GM12878 (cell line): ENCODE measurements at regions not wholly inside any gene's neighbourhood (a gene's known extent, or its start where the extent isn't known, plus 50 kb on each side); places are given as distances from the start of the nearest gene placed in this dataset.

ENCODE experiments used
- ATAC-seq: fragments of 200-7000 bp; cut with Tn5 transposase; 3 replicates; pipeline ENCODE4 v1.9.1; 2020; ENCODE audit warnings: mild to moderate bottlenecking, moderate library complexity
- BruUV-seq: library from RNA; stranded (reverse); fragments of 400-500 nt; replicated peaks from 2 replicates; lab custom pipeline; 2021; lab: Mats Ljungman, UMichigan
- CTCF ChIA-PET: fragments of 300-600 bp; sonication (Branson Sonifier 250); formaldehyde crosslinking; extraction: SDS; loops from one replicate; lab custom pipeline; 2021; ENCODE audit warnings: inconsistent platforms; lab: Yijun Ruan, JAX
- POLR2A ChIA-PET: fragments of 350-600 bp; formaldehyde crosslinking; extraction: SDS; loops from one replicate; lab custom pipeline; 2021; ENCODE audit warnings: inconsistent platforms; lab: Charles Lee
- RAD21 ChIA-PET: fragments of 300-600 bp; sonication (Branson Sonifier 250); formaldehyde crosslinking; loops from one replicate; lab custom pipeline; 2023; ENCODE audit warnings: antibody characterized with exemption; ENCODE audit not compliant: unreplicated experiment; lab: Charles Lee
- SMC1A ChIA-PET: fragments of 300-600 bp; sonication (Branson Sonifier 250); formaldehyde crosslinking; loops from one replicate; lab custom pipeline; 2023; ENCODE audit not compliant: unreplicated experiment, uncharacterized antibody; lab: Charles Lee
- DNase-seq: peaks from one replicate; pipeline ENCODE4 v3.0.0-alpha.2; 2011; ENCODE audit warnings: low read depth, low spot score
- FAIRE-seq: peaks from 3 replicates; lab custom pipeline; 2011; peaks lifted over from hg19 to GRCh38; lab: Jason Lieb, UNC
- H2AFZ ChIP-seq: 2 replicates; pipeline ENCODE4 v1.6.0; 2011; ENCODE audit warnings: low read depth, low read length, control low read depth; ENCODE audit not compliant: control insufficient read depth
- H3K27ac ChIP-seq: 2 replicates; pipeline ENCODE4 v1.5.1; 2011; ENCODE audit warnings: control low read depth; ENCODE audit not compliant: control insufficient read depth, insufficient read depth
- H3K27me3 ChIP-seq, 2 experiments: replicated peaks in 1 of 2; 2 replicates each; pipeline versions ENCODE4 v1.6.0 to v1.6.1; 2011; ENCODE audit warnings: low read length in 1 of 2; ENCODE audit not compliant: control insufficient read depth in 2 of 2, insufficient read depth in 2 of 2
- H3K36me3 ChIP-seq, 2 experiments: 2 replicates each; pipeline ENCODE4 v1.5.1; 2011; ENCODE audit warnings: low read length in 1 of 2; ENCODE audit not compliant: control insufficient read depth in 2 of 2, insufficient read depth in 2 of 2
- H3K4me1 ChIP-seq: 2 replicates; pipeline ENCODE4 v1.6.1; 2011; ENCODE audit warnings: mild to moderate bottlenecking, low read length, moderate library complexity, mixed read lengths; ENCODE audit not compliant: control insufficient read depth, insufficient read depth
- H3K4me2 ChIP-seq: 2 replicates; pipeline ENCODE4 v1.6.0; 2011; ENCODE audit warnings: control low read depth; ENCODE audit not compliant: control insufficient read depth, insufficient read depth
- H3K4me3 ChIP-seq: fragments of 200-600 bp; sonication (generic); 2 replicates; pipeline ENCODE4 v1.5.1; 2016
- H3K79me2 ChIP-seq: 2 replicates; pipeline ENCODE4 v1.6.0; 2011; ENCODE audit warnings: low read length; ENCODE audit not compliant: control insufficient read depth, insufficient read depth
- H3K9ac ChIP-seq: 2 replicates; pipeline ENCODE4 v1.8.0; 2011; ENCODE audit warnings: low read length, control low read depth, mixed read lengths; ENCODE audit not compliant: control insufficient read depth, insufficient read depth
- H3K9me3 ChIP-seq: replicated peaks from 3 replicates; pipeline ENCODE4 v1.5.1; 2011; ENCODE audit warnings: mild to moderate bottlenecking, low read length; ENCODE audit not compliant: control insufficient read depth, insufficient read depth
- H4K20me1 ChIP-seq: 2 replicates; pipeline ENCODE4 v1.6.0; 2011; ENCODE audit not compliant: control insufficient read depth, insufficient read depth
- CTCF ChIP-seq, 3 experiments: IDR thresholded peaks in 2 of 3; conservative IDR thresholded peaks in 1 of 3; 2 replicates each; pipeline ENCODE4 v1.5.1; 2011; ENCODE audit warnings: low read depth in 3 of 3, low read length in 3 of 3, mild to moderate bottlenecking in 3 of 3, control low read depth in 2 of 3, moderate library complexity in 2 of 3, inconsistent platforms in 1 of 3, mixed read lengths in 1 of 3; ENCODE audit not compliant: control insufficient read depth in 2 of 3, insufficient read depth in 1 of 3; ENCODE audit errors: extremely low read depth in 1 of 3
- ESRRA ChIP-seq: IDR thresholded peaks from 2 replicates; pipeline ENCODE4 v1.6.1; 2012; ENCODE audit warnings: mild to moderate bottlenecking, low read length, improper control_type of control experiment
- KLF5 ChIP-seq: fragments of 450-650 bp; IDR thresholded peaks from 2 replicates; pipeline ENCODE4 v1.6.1; 2014; ENCODE audit warnings: mild to moderate bottlenecking; ENCODE audit not compliant: partially characterized antibody
- MYB ChIP-seq: fragments of 150-350 bp; IDR thresholded peaks from 2 replicates; pipeline ENCODE4 v1.6.1; 2014; ENCODE audit warnings: mild to moderate bottlenecking, low read depth, low read length, borderline replicate concordance
- SREBF2 ChIP-seq: IDR thresholded peaks from 2 replicates; pipeline ENCODE4 v1.6.1; 2012; ENCODE audit warnings: mild to moderate bottlenecking, low read length
- WGBS: methylation state at CpG from one replicate; pipeline ENCODE4 v1.1.6; 2016; ENCODE audit warnings: low lambda C conversion rate; ENCODE audit not compliant: insufficient replicate concordance, insufficient coverage; ENCODE audit errors: missing lambda C conversion rate; 5-methylcytosine and 5-hydroxymethylcytosine counted together
- in situ Hi-C: fragments of 300-500 bp; cut with MboI; formaldehyde crosslinking; loops from 9 replicates; pipeline ENCODE4 v1.14.3; 2018; ENCODE audit warnings: mixed read lengths
- intact Hi-C: fragments of 100-400 bp; cut with micrococcal nuclease; formaldehyde crosslinking; loops from one replicate; pipeline ENCODE4 v1.14.2; 2022; ENCODE audit not compliant: unreplicated experiment
- TF ChIP-seq, protein P1 (sequence below): IDR thresholded peaks from 2 replicates; pipeline ENCODE4 v1.6.1; 2012; ENCODE audit warnings: improper control_type of control experiment, low read depth, low read length; ENCODE audit not compliant: insufficient replicate concordance

DNA sequence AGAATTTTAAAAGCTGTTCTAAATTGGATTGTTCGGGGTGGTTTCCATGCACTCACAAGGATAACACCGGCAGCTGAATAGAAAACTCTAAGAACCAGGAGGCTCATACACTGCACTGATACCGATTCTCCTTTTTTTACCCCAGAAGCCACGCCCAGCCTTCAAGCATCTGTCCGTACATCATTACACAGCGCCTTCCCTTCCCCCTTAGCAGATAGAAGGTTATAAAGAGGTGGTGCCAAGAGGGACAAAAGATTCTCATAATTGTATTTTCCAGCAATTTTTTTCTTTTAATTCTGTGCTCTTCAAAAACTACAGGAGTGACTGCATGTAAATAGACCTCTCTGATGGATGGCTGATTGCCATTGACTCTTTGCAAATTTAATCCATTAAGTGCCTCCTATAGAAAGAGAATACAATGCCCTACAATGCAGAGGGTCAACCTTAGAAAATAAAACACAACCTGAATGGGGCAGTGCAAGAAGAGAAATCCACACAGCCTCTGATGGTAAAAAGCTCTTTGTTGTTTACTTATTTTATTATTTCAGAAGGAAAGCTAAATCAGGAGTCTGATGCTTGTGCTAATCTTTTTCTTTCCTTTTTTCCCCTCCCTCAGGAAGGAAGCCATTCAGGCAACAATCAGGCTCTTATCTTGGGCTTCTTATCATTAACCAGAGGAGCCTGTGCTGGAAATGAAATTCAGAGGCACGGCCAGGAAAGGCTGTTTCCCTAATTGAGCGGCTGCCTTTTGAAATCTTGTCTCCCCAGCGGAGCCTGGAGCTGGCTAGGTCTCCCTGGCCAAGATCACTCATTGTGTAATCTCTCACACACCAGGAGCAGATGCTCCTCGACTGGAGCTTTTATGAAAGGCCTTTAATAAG is 198.9 kb upstream of the NABP1 start:
- H2AFZ ChIP-seq, result no peak overlapping the region
- DNase-seq (no peak), ATAC-seq (no peak), FAIRE-seq (no peak)
- H3K4me1 ChIP-seq, result no peaks in the 10 kb centered on the region
- WGBS, result 37% methylated on average over 10 of the region's 10 CpGs
- H3K9me3 ChIP-seq, result no peaks in the 10 kb centered on the region; the same call in 2 of the 3 replicates
- intact Hi-C loops, result no loop called here
- no peak overlapping the region for H3K4me2 ChIP-seq
- CTCF ChIA-PET, result interaction anchor here (0.6 kb wide), 1 partner anchor 60 kb away, joined by 3 read pairs; no protein-coding TSS in a partner anchor
- no TSS peak for BruUV-seq
- H4K20me1 ChIP-seq, result no peaks in the 10 kb centered on the region
- RAD21 ChIA-PET, result no interaction called here
- no peak for TF ChIP-seq MYB
- no peak for TF ChIP-seq KLF5
- TF ChIP-seq SREBF2, result no peak
- no peak for TF ChIP-seq CTCF (IDR thresholded peaks at IDR 0.05 in 2 of 3, conservative IDR thresholded peaks at IDR 0.05 in 1 of 3; ENCODE audit: control insufficient read depth in 2 of 3, extremely low read depth in 1 of 3, insufficient read depth in 1 of 3, low read depth in 3 of 3, low read length in 3 of 3)
- TF ChIP-seq, protein P1, sequence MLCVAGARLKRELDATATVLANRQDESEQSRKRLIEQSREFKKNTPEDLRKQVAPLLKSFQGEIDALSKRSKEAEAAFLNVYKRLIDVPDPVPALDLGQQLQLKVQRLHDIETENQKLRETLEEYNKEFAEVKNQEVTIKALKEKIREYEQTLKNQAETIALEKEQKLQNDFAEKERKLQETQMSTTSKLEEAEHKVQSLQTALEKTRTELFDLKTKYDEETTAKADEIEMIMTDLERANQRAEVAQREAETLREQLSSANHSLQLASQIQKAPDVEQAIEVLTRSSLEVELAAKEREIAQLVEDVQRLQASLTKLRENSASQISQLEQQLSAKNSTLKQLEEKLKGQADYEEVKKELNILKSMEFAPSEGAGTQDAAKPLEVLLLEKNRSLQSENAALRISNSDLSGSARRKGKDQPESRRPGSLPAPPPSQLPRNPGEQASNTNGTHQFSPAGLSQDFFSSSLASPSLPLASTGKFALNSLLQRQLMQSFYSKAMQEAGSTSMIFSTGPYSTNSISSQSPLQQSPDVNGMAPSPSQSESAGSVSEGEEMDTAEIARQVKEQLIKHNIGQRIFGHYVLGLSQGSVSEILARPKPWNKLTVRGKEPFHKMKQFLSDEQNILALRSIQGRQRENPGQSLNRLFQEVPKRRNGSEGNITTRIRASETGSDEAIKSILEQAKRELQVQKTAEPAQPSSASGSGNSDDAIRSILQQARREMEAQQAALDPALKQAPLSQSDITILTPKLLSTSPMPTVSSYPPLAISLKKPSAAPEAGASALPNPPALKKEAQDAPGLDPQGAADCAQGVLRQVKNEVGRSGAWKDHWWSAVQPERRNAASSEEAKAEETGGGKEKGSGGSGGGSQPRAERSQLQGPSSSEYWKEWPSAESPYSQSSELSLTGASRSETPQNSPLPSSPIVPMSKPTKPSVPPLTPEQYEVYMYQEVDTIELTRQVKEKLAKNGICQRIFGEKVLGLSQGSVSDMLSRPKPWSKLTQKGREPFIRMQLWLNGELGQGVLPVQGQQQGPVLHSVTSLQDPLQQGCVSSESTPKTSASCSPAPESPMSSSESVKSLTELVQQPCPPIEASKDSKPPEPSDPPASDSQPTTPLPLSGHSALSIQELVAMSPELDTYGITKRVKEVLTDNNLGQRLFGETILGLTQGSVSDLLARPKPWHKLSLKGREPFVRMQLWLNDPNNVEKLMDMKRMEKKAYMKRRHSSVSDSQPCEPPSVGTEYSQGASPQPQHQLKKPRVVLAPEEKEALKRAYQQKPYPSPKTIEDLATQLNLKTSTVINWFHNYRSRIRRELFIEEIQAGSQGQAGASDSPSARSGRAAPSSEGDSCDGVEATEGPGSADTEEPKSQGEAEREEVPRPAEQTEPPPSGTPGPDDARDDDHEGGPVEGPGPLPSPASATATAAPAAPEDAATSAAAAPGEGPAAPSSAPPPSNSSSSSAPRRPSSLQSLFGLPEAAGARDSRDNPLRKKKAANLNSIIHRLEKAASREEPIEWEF, result no peak
- TF ChIP-seq ESRRA, result no peak
- POLR2A ChIA-PET, result no interaction called here
- no peaks in the 10 kb centered on the region for H3K79me2 ChIP-seq
- no peaks in the 10 kb centered on the region for H3K36me3 ChIP-seq
- in situ Hi-C loops, result no loop called here
- no peak overlapping the region for H3K9ac ChIP-seq
- SMC1A ChIA-PET, result interaction anchor here (1.3 kb wide), 1 partner anchor 75 kb away, joined by 3 read pairs; no protein-coding TSS in a partner anchor
- no peak overlapping the region for H3K27ac ChIP-seq
- no peak overlapping the region for H3K4me3 ChIP-seq
- no peaks in the 10 kb centered on the region for H3K27me3 ChIP-seq
